ENCODE measurements at regions not wholly inside any gene's neighbourhood (a gene's known extent, or its start where the extent isn't known, plus 50 kb on each side); places are given as distances from the start of the nearest gene placed in this dataset.

DNA sequence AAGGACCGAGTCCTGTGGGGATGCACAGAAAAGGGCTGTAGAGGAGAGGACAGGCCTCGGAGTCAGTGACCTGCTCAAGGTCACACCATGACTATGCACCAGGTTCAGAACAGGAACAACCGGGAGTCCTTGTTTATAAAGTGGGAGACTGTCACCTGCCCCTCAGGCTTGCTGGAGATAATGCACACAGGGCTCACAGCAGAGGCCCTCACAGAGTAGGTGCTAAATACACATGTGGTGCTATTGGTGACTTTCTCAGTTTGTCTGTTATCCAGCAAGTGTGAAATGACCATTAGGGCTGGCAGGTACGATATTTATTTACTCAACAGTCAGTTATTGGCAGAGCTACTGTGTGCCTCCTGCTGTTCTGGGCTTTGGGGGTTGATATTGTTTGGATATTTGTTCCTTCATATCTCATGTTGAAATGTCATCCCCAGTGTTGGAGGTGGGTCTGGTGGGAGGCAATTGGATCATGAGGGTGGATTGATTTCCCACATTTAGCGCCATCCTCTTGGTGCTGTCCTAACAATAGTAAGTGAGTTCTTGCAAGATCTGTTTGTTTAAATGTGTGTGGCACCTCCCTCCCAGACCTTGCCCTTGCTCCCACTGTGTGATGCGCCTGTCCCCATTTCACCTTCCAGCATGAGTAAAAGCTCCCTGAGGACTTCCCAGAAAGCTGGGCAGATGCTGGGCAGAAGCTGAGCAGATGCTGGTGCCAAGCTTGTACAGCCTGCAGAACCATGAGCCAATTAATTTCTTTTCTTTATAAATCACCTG is 162.1 kb upstream of the MPHOSPH6 start:
- ChIA-PET CTCF (ENCODE audit: partially characterized antibody) (interaction anchor here (0.6 to 4.8 kb wide), 4 partner anchors 8 to 68 kb away, joined by 3 to 25 read pairs (median 14); no protein-coding TSS in a partner anchor), POLR2A (ENCODE audit: partially characterized antibody) (no interaction called here)
- no peak overlapping the region for H2AFZ ChIP-seq (ENCODE audit: low read length)
- no peaks in the 10 kb centered on the region for H3K23me2 ChIP-seq (ENCODE audit: low read depth, low read length)
- no peak overlapping the region for H3K14ac ChIP-seq (ENCODE audit: insufficient read length)
- H2BK5ac ChIP-seq (ENCODE audit: low read depth, low read length) = no peak overlapping the region
- H3K79me2 ChIP-seq (ENCODE audit: control insufficient read depth in 1 of 2, insufficient read depth in 2 of 2, low read length in 2 of 2) = no peaks in the 10 kb centered on the region
- no peaks in the 10 kb centered on the region for H3K27me3 ChIP-seq (replicated peaks in 1 of 4; ENCODE audit: control insufficient read depth in 3 of 4, extremely low read depth in 1 of 4, insufficient read depth in 3 of 4, low read length in 3 of 4)
- 91% methylated on average over 6 of the region's 6 CpGs; no CpG with 5 or more reads in 1 of the 2 experiments for WGBS, 2 experiments (ENCODE audit: extremely low coverage in 1 of 2, insufficient coverage in 1 of 2, insufficient read length in 1 of 2, insufficient replicate concordance in 2 of 2, low coverage in 1 of 2, low lambda C conversion rate in 2 of 2, missing lambda C conversion rate in 1 of 2)
- FAIRE-seq (no peak), DNase-seq (ENCODE audit: low read depth in 1 of 2, low spot score in 2 of 2) (no peak)
- H3K4me1 ChIP-seq (replicated peaks in 1 of 4; ENCODE audit: control insufficient read depth in 3 of 4, insufficient read depth in 4 of 4, low read length in 3 of 4) = no peaks in the 10 kb centered on the region
- no peak overlapping the region for H2BK12ac ChIP-seq (ENCODE audit: low read depth, low read length)
- H3K9me3 ChIP-seq (ENCODE audit: insufficient read depth in 2 of 2, low read depth in 1 of 2, low read length in 1 of 2) = no peaks in the 10 kb centered on the region
- H4K20me1 ChIP-seq (replicated peaks in 1 of 2; ENCODE audit: control insufficient read depth in 1 of 2, insufficient read depth in 2 of 2, low read length in 2 of 2) = no peaks in the 10 kb centered on the region
- no peak overlapping the region for H2BK20ac ChIP-seq (ENCODE audit: low read length)
- no peak overlapping the region for H2AK5ac ChIP-seq (ENCODE audit: low read depth, low read length)
- no peak overlapping the region for H3K56ac ChIP-seq (replicated peaks; ENCODE audit: insufficient read length, low read depth, low read length)
- no peak overlapping the region for H3K4me2 ChIP-seq (ENCODE audit: insufficient read depth in 1 of 2, low read depth in 2 of 2, low read length in 2 of 2)
- H3K4me3 ChIP-seq (ENCODE audit: extremely low read depth in 1 of 4, insufficient read depth in 2 of 4, low read depth in 3 of 4, low read length in 4 of 4) = no peak overlapping the region
- H3K27ac ChIP-seq (ENCODE audit: low read depth, low read length) = no peak overlapping the region
- H3K79me1 ChIP-seq (ENCODE audit: low read depth, low read length) = no peaks in the 10 kb centered on the region
- no peak overlapping the region for H2BK15ac ChIP-seq (ENCODE audit: low read length)
- no peak overlapping the region for H3K18ac ChIP-seq (ENCODE audit: extremely low read depth, low read length)
- H3K9ac ChIP-seq (replicated peaks in 1 of 4; ENCODE audit: extremely low read depth in 1 of 4, low read depth in 3 of 4, low read length in 3 of 4) = no peak overlapping the region
- H4K5ac ChIP-seq (ENCODE audit: insufficient read length, low read depth, low read length) = no peak overlapping the region
- no peaks in the 10 kb centered on the region; a peak in 1 of 8 replicates for H3K36me3 ChIP-seq (ENCODE audit: control insufficient read depth in 2 of 4, insufficient read depth in 4 of 4, low read length in 3 of 4)
- H2BK120ac ChIP-seq (replicated peaks; ENCODE audit: low read depth, low read length) = no peak overlapping the region
- H4K8ac ChIP-seq (ENCODE audit: extremely low read depth, insufficient read depth, low read length) = no peak overlapping the region
- no peak for TF ChIP-seq KDM1A (IDR thresholded peaks at IDR 0.05; ENCODE audit: borderline replicate concordance, low read length)
- no peak for TF ChIP-seq SAP30 (IDR thresholded peaks at IDR 0.05; ENCODE audit: insufficient read depth, insufficient replicate concordance, low read length)
- no peak for TF ChIP-seq TBP (IDR thresholded peaks at IDR 0.05; ENCODE audit: low read depth, low read length)
- no peak for TF ChIP-seq SIX5 (IDR thresholded peaks at IDR 0.05; ENCODE audit: low read depth, low read length)
- no peak for TF ChIP-seq EP300 (IDR thresholded peaks at IDR 0.05; ENCODE audit: borderline replicate concordance in 1 of 2, low read depth in 2 of 2, low read length in 2 of 2)
- no peak for TF ChIP-seq CBX8 (IDR thresholded peaks at IDR 0.05; ENCODE audit: borderline replicate concordance, low read depth, low read length)
- TF ChIP-seq CHD1 (IDR thresholded peaks at IDR 0.05; ENCODE audit: low read depth, low read length) = no peak
- H4K91ac ChIP-seq (replicated peaks; ENCODE audit: insufficient read length, low read length) = no peak overlapping the region
- no peak overlapping the region for H3K23ac ChIP-seq (ENCODE audit: insufficient read length)
- no peak overlapping the region for H3K4ac ChIP-seq (replicated peaks; ENCODE audit: insufficient read length, low read depth, low read length)

Data from H1 (cell line).